ENCODE measurements at regions not wholly inside any gene's neighbourhood (a gene's known extent, or its start where the extent isn't known, plus 50 kb on each side); places are given as distances from the start of the nearest gene placed in this dataset.
"Not testable (repeated sequence)": the region's sequence is repeated elsewhere in the genome, so short reads cannot be mapped to it uniquely, and the experiment has no call there.

DNA sequence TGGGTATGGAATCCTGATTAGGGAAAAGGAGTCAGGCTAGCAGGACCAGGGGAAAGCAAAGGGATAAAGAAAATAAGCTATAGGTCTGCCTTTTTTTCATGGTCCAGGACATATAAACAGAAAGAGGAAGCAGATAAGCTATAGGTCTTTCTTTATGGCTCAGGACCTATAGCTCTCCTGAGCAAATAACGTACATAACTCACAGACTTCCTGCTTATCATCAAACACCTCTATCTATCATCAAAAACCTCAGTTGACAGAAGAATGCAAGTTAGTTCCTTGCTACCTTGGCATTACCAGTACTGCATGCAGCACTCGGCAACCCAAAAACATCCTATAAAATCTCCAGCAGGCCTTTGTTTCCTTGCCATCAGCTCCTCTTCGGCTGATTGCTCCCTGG lies 238.7 kb upstream of the OR4E1 start:
- ChIA-PET CTCF (no interaction called here), POLR2A (ENCODE audit: low non-redundant PET) (no interaction called here)
- DNase-seq (ENCODE audit: low spot score): no peak
- no peak overlapping the region for H3K27ac ChIP-seq
- TF ChIP-seq, protein P1, sequence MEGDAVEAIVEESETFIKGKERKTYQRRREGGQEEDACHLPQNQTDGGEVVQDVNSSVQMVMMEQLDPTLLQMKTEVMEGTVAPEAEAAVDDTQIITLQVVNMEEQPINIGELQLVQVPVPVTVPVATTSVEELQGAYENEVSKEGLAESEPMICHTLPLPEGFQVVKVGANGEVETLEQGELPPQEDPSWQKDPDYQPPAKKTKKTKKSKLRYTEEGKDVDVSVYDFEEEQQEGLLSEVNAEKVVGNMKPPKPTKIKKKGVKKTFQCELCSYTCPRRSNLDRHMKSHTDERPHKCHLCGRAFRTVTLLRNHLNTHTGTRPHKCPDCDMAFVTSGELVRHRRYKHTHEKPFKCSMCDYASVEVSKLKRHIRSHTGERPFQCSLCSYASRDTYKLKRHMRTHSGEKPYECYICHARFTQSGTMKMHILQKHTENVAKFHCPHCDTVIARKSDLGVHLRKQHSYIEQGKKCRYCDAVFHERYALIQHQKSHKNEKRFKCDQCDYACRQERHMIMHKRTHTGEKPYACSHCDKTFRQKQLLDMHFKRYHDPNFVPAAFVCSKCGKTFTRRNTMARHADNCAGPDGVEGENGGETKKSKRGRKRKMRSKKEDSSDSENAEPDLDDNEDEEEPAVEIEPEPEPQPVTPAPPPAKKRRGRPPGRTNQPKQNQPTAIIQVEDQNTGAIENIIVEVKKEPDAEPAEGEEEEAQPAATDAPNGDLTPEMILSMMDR (conservative IDR thresholded peaks at IDR 0.05; ENCODE audit: low read depth): no peak

DNA sequence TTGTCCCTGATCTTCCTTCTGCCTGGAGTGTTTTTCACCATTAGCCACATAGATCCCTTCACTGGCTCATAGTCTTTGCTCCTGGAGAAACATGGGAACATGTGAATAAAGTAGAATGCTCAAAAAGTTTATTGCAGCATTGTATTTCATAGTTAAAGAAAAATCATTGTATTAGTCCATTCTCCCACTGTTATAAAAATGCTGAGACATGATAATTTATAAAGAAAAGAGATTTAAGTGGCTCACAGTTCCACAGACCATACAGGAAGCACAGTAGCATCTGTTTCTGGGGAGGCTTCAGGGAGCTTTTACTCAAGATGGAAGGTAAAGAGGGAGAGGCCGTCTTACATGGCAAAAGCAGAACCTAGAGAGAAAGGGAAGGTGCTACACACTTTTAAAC lies 238.3 kb upstream of the OR4E1 start:
- TF ChIP-seq, protein P1 (conservative IDR thresholded peaks at IDR 0.05; ENCODE audit: low read depth): no peak
- no peak for DNase-seq (ENCODE audit: low spot score)
- CTCF ChIA-PET: no interaction called here
- POLR2A ChIA-PET (ENCODE audit: low non-redundant PET): no interaction called here
- H3K27ac ChIP-seq: no peak overlapping the region

DNA sequence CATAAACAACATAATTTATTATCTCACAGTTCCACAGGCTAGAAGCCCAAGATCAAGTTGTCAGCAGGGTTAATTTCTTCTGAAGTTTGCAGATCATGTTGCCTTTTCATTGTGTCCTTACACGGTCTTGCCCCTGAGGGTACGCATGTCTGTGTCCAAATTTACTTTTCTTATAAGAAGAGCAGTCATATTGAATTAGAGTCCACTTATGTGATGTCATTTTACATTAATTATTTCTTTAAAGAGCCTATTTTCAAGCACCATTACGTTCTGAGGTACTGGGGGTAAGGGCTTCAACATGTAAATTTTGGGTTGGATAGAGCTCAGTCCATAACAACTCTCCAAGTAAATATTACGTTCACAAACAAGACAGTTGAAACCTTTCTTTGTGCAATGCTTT lies 236.6 kb upstream of the OR4E1 start:
- TF ChIP-seq, protein P1 (conservative IDR thresholded peaks at IDR 0.05; ENCODE audit: low read depth): no peak
- no peak for DNase-seq (ENCODE audit: low spot score)
- no peak overlapping the region for H3K27ac ChIP-seq
- CTCF ChIA-PET: no interaction called here
- POLR2A ChIA-PET (ENCODE audit: low non-redundant PET): no interaction called here

GRCh38 chr14:21902561-21903181 lies 229.1 kb upstream of the OR4E1 start:
- ChIA-PET POLR2A (ENCODE audit: low non-redundant PET) (no interaction called here), CTCF (interaction anchor here (0.7 kb wide), 1 partner anchor 203 kb away, joined by 4 read pairs; no protein-coding TSS in a partner anchor)
- DNase-seq (ENCODE audit: low spot score): no peak
- TF ChIP-seq, protein P1 (conservative IDR thresholded peaks at IDR 0.05; ENCODE audit: low read depth): peak; percentile 39
- H3K27ac ChIP-seq: no peak overlapping the region

- POLR2A ChIA-PET (ENCODE audit: low non-redundant PET); CTCF ChIA-PET; DNase-seq (ENCODE audit: low spot score); H3K27ac ChIP-seq: not testable (repeated sequence)
Observed at GRCh38 chr14:21894898-21895194, 221.2 kb upstream of the OR4E1 start.

GRCh38 chr14:21894003-21894897 lies 220.6 kb upstream of the OR4E1 start:
- TF ChIP-seq, protein P1 (conservative IDR thresholded peaks at IDR 0.05; ENCODE audit: low read depth): no peak
- CTCF ChIA-PET: no interaction called here
- POLR2A ChIA-PET (ENCODE audit: low non-redundant PET): no interaction called here
- H3K27ac ChIP-seq: no peak overlapping the region
- DNase-seq (ENCODE audit: low spot score): no peak

DNA sequence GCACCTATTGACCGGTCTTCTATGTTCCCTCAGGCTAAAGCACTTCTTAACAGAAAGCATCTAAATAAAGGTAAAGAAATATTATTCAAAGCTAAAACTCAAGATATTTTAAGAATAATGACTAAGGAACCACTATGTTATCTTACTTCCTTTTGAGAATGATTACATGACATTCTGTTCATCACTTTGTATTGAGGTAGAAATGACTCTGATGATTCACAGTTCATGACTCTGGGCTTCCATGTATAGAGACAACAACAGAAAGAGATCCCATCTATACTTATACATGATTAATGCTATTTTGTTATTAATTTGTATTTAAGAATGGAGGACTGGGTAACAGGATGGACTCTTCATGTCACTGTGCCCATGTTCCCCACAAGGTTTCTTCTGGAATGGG lies 218.3 kb upstream of the OR4E1 start:
- ChIA-PET POLR2A (ENCODE audit: low non-redundant PET) (no interaction called here), CTCF (no interaction called here)
- TF ChIP-seq, protein P1 (conservative IDR thresholded peaks at IDR 0.05; ENCODE audit: low read depth): no peak
- H3K27ac ChIP-seq: no peak overlapping the region
- no peak for DNase-seq (ENCODE audit: low spot score)
